Tibial nerve (tissue), 4 donors: ENCODE measurements at regions not wholly inside any gene's neighbourhood (a gene's known extent, or its start where the extent isn't known, plus 50 kb on each side); places are given as distances from the start of the nearest gene placed in this dataset.
A peak's percentile ranks its signal among the peaks of the same experiment; 100 is the strongest.

Experiments used
- DNase-seq, 2 donors: peaks; one replicate each; pipeline ENCODE4 v3.0.0-alpha.2; 2019; ENCODE audit warnings: low spot score in 2 of 2
- H3K27ac ChIP-seq, 4 donors: fragments of 200-600 bp; sonication (generic) in 3 of 4; one replicate each; pipeline ENCODE4 v1.5.1; 2017 to 2019; ENCODE audit warnings: mild to moderate bottlenecking in 1 of 4
- H3K27me3 ChIP-seq, 2 donors: fragments of 200-600 bp; sonication (generic) in 1 of 2; one replicate each; pipeline versions ENCODE4 v1.5.1 to v1.6.0; 2017 to 2019
- H3K36me3 ChIP-seq, 3 donors: fragments of 200-600 bp; sonication (generic); one replicate each; pipeline ENCODE4 v1.5.1; 2018 to 2019
- H3K4me1 ChIP-seq, 4 donors: fragments of 200-600 bp; sonication (generic) in 3 of 4; one replicate each; pipeline ENCODE4 v1.5.1; 2017 to 2019
- H3K4me3 ChIP-seq, 4 donors: fragments of 200-600 bp; sonication (generic) in 3 of 4; one replicate each; pipeline ENCODE4 v1.5.1; 2017 to 2019; ENCODE audit warnings: mild to moderate bottlenecking in 1 of 4, moderate library complexity in 1 of 4
- H3K9me3 ChIP-seq, 4 donors: fragments of 200-600 bp; sonication (generic) in 3 of 4; one replicate each; pipeline ENCODE4 v1.5.1; 2017 to 2019
- CTCF ChIP-seq, 5 experiments: fragments of 200-600 bp in 3 of 5; fragments of 450-650 bp in 2 of 5; sonication (generic) in 3 of 5; IDR thresholded peaks; one replicate each; pipeline ENCODE4 v1.5.1; 2016 to 2019; ENCODE audit warnings: antibody characterized with exemption in 5 of 5, mild to moderate bottlenecking in 3 of 5, moderate library complexity in 2 of 5
- EP300 ChIP-seq, 2 donors: sonication (generic); formaldehyde crosslinking; IDR thresholded peaks; one replicate each; pipeline ENCODE4 v1.6.1; 2017; ENCODE audit warnings: antibody characterized with exemption in 2 of 2, mild to moderate bottlenecking in 1 of 2
- POLR2A ChIP-seq, 2 donors: fragments of 450-650 bp; IDR thresholded peaks; one replicate each; pipeline ENCODE4 v1.6.1; 2017; ENCODE audit warnings: antibody characterized with exemption in 2 of 2, mild to moderate bottlenecking in 2 of 2, moderate library complexity in 2 of 2
- WGBS, 2 donors: methylation state at CpG; one replicate each; pipeline ENCODE4 v1.1.5; 2018; 5-methylcytosine and 5-hydroxymethylcytosine counted together

- Histone ChIP-seq H3K36me3 (peaks cover 0 to 11% (median 0%) of the 10 kb centered on the region in 3 donors), H3K4me3 (no peak overlapping the region), H3K9me3 (no peaks in the 10 kb centered on the region), H3K4me1 (peaks cover 0 to 56% (median 15%) of the 10 kb centered on the region in 4 donors), H3K27ac (no peak overlapping the region), H3K27me3 (no peaks in the 10 kb centered on the region)
- no peak for DNase-seq
- TF ChIP-seq POLR2A (IDR thresholded peaks at IDR 0.05): no peak
- TF ChIP-seq CTCF (IDR thresholded peaks at IDR 0.05): no peak
- no peak for TF ChIP-seq EP300 (IDR thresholded peaks at IDR 0.05)
- 23 to 33% methylated on average over 16 of the region's 16 CpGs for WGBS, 2 donors
These were observed 297.9 kb downstream of the UTRN start for GRCh38 chr6:144582939-144583613.

- WGBS, 2 donors: 71 to 92% methylated on average over 1 of the region's 1 CpG
- no peak for DNase-seq
- Histone ChIP-seq H3K4me1 (peaks cover 0 to 58% (median 15%) of the 10 kb centered on the region in 4 donors), H3K27ac (no peak overlapping the region), H3K4me3 (no peak overlapping the region), H3K27me3 (no peaks in the 10 kb centered on the region), H3K9me3 (no peaks in the 10 kb centered on the region), H3K36me3 (peaks cover 0 to 6% (median 0%) of the 10 kb centered on the region in 3 donors)
- TF ChIP-seq EP300 (IDR thresholded peaks at IDR 0.05) (no peak), CTCF (IDR thresholded peaks at IDR 0.05) (no peak), POLR2A (IDR thresholded peaks at IDR 0.05) (no peak)
These were observed 298.4 kb downstream of the UTRN start for GRCh38 chr6:144583614-144583954.

- H3K9me3 ChIP-seq: no peaks in the 10 kb centered on the region
- TF ChIP-seq POLR2A (IDR thresholded peaks at IDR 0.05) (no peak), EP300 (IDR thresholded peaks at IDR 0.05) (no peak), CTCF (IDR thresholded peaks at IDR 0.05) (peak; percentile 54 to 64 (median 58))
- H3K27me3 ChIP-seq: no peaks in the 10 kb centered on the region
- peaks cover 0 to 2% (median 0%) of the 10 kb centered on the region in 3 donors for H3K36me3 ChIP-seq
- no peak overlapping the region for H3K4me3 ChIP-seq
- H3K4me1 ChIP-seq: peaks cover 0 to 66% (median 18%) of the 10 kb centered on the region in 4 donors
- H3K27ac ChIP-seq: no peak overlapping the region
- WGBS, 2 donors: 26 to 38% methylated on average over 3 of the region's 3 CpGs
- no peak for DNase-seq
These were observed 300.2 kb downstream of the UTRN start for GRCh38 chr6:144585217-144585814.

GRCh38 chr6:144586986-144587385 is 301.9 kb downstream of the UTRN start:
- no peak for DNase-seq
- Histone ChIP-seq H3K27ac (no peak overlapping the region), H3K36me3 (peaks cover 0 to 4% (median 0%) of the 10 kb centered on the region in 3 donors), H3K27me3 (no peaks in the 10 kb centered on the region), H3K4me1 (peaks cover 0 to 57% (median 17%) of the 10 kb centered on the region in 4 donors), H3K9me3 (no peaks in the 10 kb centered on the region), H3K4me3 (no peak overlapping the region)
- TF ChIP-seq CTCF (IDR thresholded peaks at IDR 0.05) (no peak), POLR2A (IDR thresholded peaks at IDR 0.05) (no peak), EP300 (IDR thresholded peaks at IDR 0.05) (no peak)
- whole genome bisulfite sequencing, 2 donors: 58 to 67% methylated on average over 3 of the region's 3 CpGs

GRCh38 chr6:144588697-144589325 is 303.7 kb downstream of the UTRN start:
- Histone ChIP-seq H3K27ac (peak overlapping the region in 1 of 4 donors; percentile 32), H3K9me3 (no peaks in the 10 kb centered on the region)
- no peak for TF ChIP-seq POLR2A (IDR thresholded peaks at IDR 0.05)
- TF ChIP-seq CTCF (IDR thresholded peaks at IDR 0.05): no peak

More at GRCh38 chr6:144588697-144589325, 303.7 kb downstream of the UTRN start:
- no peak overlapping the region for H3K4me3 ChIP-seq
- peaks cover 0 to 44% (median 3%) of the 10 kb centered on the region in 4 donors for H3K4me1 ChIP-seq
- DNase-seq: no peak
- H3K36me3 ChIP-seq: peaks cover 0 to 10% (median 0%) of the 10 kb centered on the region in 3 donors
- 30 to 39% methylated on average over 1 of the region's 1 CpG for WGBS, 2 donors
- H3K27me3 ChIP-seq: no peaks in the 10 kb centered on the region
